Mucosa of descending colon (tissue), 3 donors: ENCODE measurements at regions not wholly inside any gene's neighbourhood (a gene's known extent, or its start where the extent isn't known, plus 50 kb on each side); places are given as distances from the start of the nearest gene placed in this dataset.

ENCODE experiments used
- ATAC-seq: fragments of 200-7000 bp; cut with Tn5 transposase; one replicate; pipeline ENCODE4 v1.9.1; 2020; ENCODE audit warnings: mild to moderate bottlenecking, moderate library complexity
- DNase-seq, 3 donors: peaks; one replicate each; pipeline ENCODE4 v3.0.0-alpha.2; 2020
- H3K36me3 ChIP-seq: fragments of 200-600 bp; one replicate; pipeline ENCODE4 v1.8.0; 2021; ENCODE audit warnings: low read depth, mild to moderate bottlenecking
- H3K4me1 ChIP-seq: fragments of 200-600 bp; one replicate; pipeline ENCODE4 v1.8.0; 2021; ENCODE audit warnings: low read depth, mild to moderate bottlenecking
- H3K4me3 ChIP-seq: fragments of 200-600 bp; one replicate; pipeline ENCODE4 v1.8.0; 2021; ENCODE audit warnings: mild to moderate bottlenecking
- H3K9me3 ChIP-seq: fragments of 200-600 bp; one replicate; pipeline ENCODE4 v1.8.0; 2021; ENCODE audit warnings: mild to moderate bottlenecking
- CTCF ChIP-seq: fragments of 200-600 bp; IDR thresholded peaks from one replicate; pipeline ENCODE4 v1.8.0; 2022; ENCODE audit warnings: antibody characterized with exemption, mild to moderate bottlenecking
- intact Hi-C, 2 donors: fragments of 100-400 bp; cut with DNase I in 1 of 2; cut with micrococcal nuclease in 1 of 2; formaldehyde crosslinking; loops; one replicate each; pipeline versions ENCODE4 v1.11.0 to v1.11.1; 2022; cut with DNase I, micrococcal nuclease
- donor health status: DM: no; HTN: no; CAD: no; lungs with moderate emphysema.
- donor health status: DM: no; HTN: no; CAD: no.
- donor health status: DM: no; HTN: yes; CAD: no.

GRCh38 chr10:63077800-63078199, 55.3 kb upstream of the NRBF2 start:
- intact Hi-C loops = no loop called here
- H3K36me3 ChIP-seq = no peaks in the 10 kb centered on the region
- DNase-seq (no peak), ATAC-seq (no peak)
- no peak for TF ChIP-seq CTCF
- no peak overlapping the region for H3K4me3 ChIP-seq
- H3K9me3 ChIP-seq = no peaks in the 10 kb centered on the region
- no peaks in the 10 kb centered on the region for H3K4me1 ChIP-seq

- Histone ChIP-seq H3K4me1 (no peaks in the 10 kb centered on the region), H3K36me3 (no peaks in the 10 kb centered on the region), H3K4me3 (no peak overlapping the region), H3K9me3 (no peaks in the 10 kb centered on the region)
- TF ChIP-seq CTCF = no peak
- DNase-seq = no peak
- no peak for ATAC-seq
- intact Hi-C loops = no loop called here
Measured at GRCh38 chr10:63072951-63073350, 60.2 kb upstream of the NRBF2 start.

- no peaks in the 10 kb centered on the region for H3K4me1 ChIP-seq
- ATAC-seq (no peak), DNase-seq (no peak)
- no peaks in the 10 kb centered on the region for H3K36me3 ChIP-seq
- TF ChIP-seq CTCF = no peak
- H3K4me3 ChIP-seq = no peak overlapping the region
- intact Hi-C loops = no loop called here
- H3K9me3 ChIP-seq = no peaks in the 10 kb centered on the region
Measured at GRCh38 chr10:63071145-63071544, 62.0 kb upstream of the NRBF2 start.

GRCh38 chr10:63069318-63069717, 63.8 kb upstream of the NRBF2 start:
- Histone ChIP-seq H3K4me1 (no peaks in the 10 kb centered on the region), H3K9me3 (no peaks in the 10 kb centered on the region), H3K4me3 (no peak overlapping the region), H3K36me3 (no peaks in the 10 kb centered on the region)
- ATAC-seq (no peak), DNase-seq (no peak)
- intact Hi-C loops = no loop called here
- TF ChIP-seq CTCF = no peak

- no peak overlapping the region for H3K4me3 ChIP-seq
- no peaks in the 10 kb centered on the region for H3K9me3 ChIP-seq
- no peak for TF ChIP-seq CTCF
- intact Hi-C loops = no loop called here
- no peaks in the 10 kb centered on the region for H3K36me3 ChIP-seq
- no peak for ATAC-seq
- H3K4me1 ChIP-seq = no peaks in the 10 kb centered on the region
- no peak for DNase-seq
Measured at GRCh38 chr10:63068246-63068645, 64.9 kb upstream of the NRBF2 start.

- DNase-seq = no peak
- ATAC-seq = no peak
- intact Hi-C loops = no loop called here
- Histone ChIP-seq H3K36me3 (no peaks in the 10 kb centered on the region), H3K9me3 (no peaks in the 10 kb centered on the region), H3K4me1 (no peaks in the 10 kb centered on the region), H3K4me3 (no peak overlapping the region)
- no peak for TF ChIP-seq CTCF
Measured at GRCh38 chr10:63066606-63067005, 66.5 kb upstream of the NRBF2 start.
